ENCODE measurements at regions not wholly inside any gene's neighbourhood (a gene's known extent, or its start where the extent isn't known, plus 50 kb on each side); places are given as distances from the start of the nearest gene placed in this dataset.

DNA sequence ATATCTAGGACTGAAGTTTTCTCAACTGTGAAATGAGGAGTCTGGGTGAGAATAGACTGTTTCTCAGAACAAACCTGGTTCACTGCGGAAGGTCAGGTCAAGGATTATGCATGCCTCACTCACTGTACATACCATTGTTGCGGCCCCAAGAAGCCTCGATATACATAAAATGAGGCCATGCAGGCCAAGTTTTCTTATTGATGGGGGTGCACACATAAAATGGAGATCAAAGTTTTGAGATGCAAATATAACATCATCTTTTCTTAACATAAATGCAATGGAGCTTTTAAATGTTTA lies 1366.1 kb upstream of the CELF4 start:
- H3K4me1 ChIP-seq, result no peaks in the 10 kb centered on the region
- intact Hi-C loops (cut with DNase I; ENCODE audit: low total_unique reads), result no loop called here
- no peaks in the 10 kb centered on the region for H3K36me3 ChIP-seq
- DNase-seq, result no peak
- no peak overlapping the region for H3K27ac ChIP-seq
- no peaks in the 10 kb centered on the region for H3K27me3 ChIP-seq (replicated peaks in 1 of 7)
- WGBS, 5 donors, result 91 to 96% (median 93%) methylated on average over 3 of the region's 3 CpGs
- no peak for TF ChIP-seq POLR2AphosphoS5 (IDR thresholded peaks at IDR 0.05)
- TF ChIP-seq, protein P1, sequence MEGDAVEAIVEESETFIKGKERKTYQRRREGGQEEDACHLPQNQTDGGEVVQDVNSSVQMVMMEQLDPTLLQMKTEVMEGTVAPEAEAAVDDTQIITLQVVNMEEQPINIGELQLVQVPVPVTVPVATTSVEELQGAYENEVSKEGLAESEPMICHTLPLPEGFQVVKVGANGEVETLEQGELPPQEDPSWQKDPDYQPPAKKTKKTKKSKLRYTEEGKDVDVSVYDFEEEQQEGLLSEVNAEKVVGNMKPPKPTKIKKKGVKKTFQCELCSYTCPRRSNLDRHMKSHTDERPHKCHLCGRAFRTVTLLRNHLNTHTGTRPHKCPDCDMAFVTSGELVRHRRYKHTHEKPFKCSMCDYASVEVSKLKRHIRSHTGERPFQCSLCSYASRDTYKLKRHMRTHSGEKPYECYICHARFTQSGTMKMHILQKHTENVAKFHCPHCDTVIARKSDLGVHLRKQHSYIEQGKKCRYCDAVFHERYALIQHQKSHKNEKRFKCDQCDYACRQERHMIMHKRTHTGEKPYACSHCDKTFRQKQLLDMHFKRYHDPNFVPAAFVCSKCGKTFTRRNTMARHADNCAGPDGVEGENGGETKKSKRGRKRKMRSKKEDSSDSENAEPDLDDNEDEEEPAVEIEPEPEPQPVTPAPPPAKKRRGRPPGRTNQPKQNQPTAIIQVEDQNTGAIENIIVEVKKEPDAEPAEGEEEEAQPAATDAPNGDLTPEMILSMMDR (IDR thresholded peaks at IDR 0.05 in 8 of 11, conservative IDR thresholded peaks at IDR 0.05 in 3 of 11), result no peak
- TF ChIP-seq POLR2A (IDR thresholded peaks at IDR 0.05), result no peak
- no peaks in the 10 kb centered on the region for H3K9me3 ChIP-seq
- no peak overlapping the region for H3K4me3 ChIP-seq

DNA sequence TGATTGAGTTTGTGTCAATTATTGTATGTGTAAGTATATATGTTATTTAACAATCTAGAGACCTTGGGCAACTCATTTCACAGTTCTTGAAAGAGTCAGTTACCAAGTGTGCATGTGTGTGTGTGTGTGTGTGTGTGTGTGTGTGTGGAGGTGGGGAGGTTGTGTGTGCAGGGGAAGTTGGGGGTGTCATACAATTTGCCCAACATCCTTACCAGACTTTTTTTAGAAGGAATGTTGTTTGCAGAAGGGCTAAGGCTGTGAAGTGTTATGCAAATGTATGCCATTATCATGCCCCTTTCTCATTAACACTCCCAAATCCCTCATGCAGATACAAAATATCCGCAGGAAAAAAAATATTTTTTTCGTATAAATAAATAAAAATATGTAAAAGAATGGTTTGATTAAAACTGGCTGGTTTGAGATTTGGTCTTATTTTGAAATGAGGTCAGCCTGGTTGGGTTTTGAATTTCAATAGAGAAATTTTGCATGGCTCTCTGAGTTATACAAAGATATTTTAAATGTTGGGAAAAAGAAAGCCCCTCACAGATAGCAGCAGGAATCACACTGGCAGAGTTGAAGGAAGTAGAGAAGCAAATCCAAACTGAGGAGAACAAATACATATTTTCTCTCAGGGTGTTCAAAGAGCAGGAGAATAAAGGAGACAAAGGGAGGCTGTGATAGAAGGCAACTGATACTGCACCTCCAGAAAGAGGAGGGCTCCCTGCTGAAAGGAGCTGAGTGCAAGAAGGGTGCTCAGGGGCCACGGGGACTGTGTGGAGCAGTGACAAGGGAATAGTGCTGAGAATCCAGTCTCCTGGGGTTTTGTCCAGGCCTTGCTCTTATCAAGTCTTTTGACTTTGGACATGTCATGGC lies 1365.5 kb upstream of the CELF4 start:
- intact Hi-C loops (cut with DNase I; ENCODE audit: low total_unique reads), result no loop called here
- no peaks in the 10 kb centered on the region for H3K9me3 ChIP-seq
- DNase-seq, result no peak
- no peak overlapping the region for H3K4me3 ChIP-seq
- no peaks in the 10 kb centered on the region for H3K36me3 ChIP-seq
- no peaks in the 10 kb centered on the region for H3K27me3 ChIP-seq (replicated peaks in 1 of 7)
- no peaks in the 10 kb centered on the region for H3K4me1 ChIP-seq
- WGBS, 5 donors, result 44 to 51% (median 49%) methylated on average over 3 of the region's 3 CpGs
- H3K27ac ChIP-seq, result no peak overlapping the region
- TF ChIP-seq, protein P1 (IDR thresholded peaks at IDR 0.05 in 8 of 11, conservative IDR thresholded peaks at IDR 0.05 in 3 of 11), result no peak
- TF ChIP-seq POLR2A (IDR thresholded peaks at IDR 0.05) (no peak), POLR2AphosphoS5 (IDR thresholded peaks at IDR 0.05) (no peak)

DNA sequence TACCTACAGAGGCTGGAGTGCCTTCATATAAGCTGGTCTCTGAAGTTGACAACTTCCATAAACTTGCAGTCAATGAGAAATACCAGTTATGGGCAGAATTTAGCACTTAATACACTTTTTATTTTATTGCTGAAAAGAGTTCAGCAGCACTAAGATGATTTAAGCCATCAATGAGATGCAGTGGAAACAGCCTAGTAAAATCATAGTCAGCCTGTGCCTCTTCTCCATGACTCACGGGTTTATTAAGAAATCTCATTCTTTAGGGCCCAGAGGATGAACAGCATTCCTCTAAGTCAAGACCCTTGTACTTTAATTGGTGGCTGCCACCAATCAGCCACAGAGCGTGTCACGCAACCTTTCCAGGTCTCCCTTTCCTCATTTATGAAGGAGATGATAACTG lies 1357.9 kb upstream of the CELF4 start:
- intact Hi-C loops (cut with DNase I; ENCODE audit: low total_unique reads), result no loop called here
- WGBS, 5 donors, result 86 to 92% (median 91%) methylated on average over 3 of the region's 3 CpGs
- Histone ChIP-seq H3K36me3 (no peaks in the 10 kb centered on the region), H3K27ac (no peak overlapping the region), H3K4me1 (no peaks in the 10 kb centered on the region), H3K4me3 (no peak overlapping the region), H3K27me3 (replicated peaks in 1 of 7) (peaks cover 0 to 9% (median 0%) of the 10 kb centered on the region in 7 donors), H3K9me3 (peaks cover 0 to 5% (median 0%) of the 10 kb centered on the region in 8 donors)
- no peak for DNase-seq
- TF ChIP-seq, protein P1 (IDR thresholded peaks at IDR 0.05 in 8 of 11, conservative IDR thresholded peaks at IDR 0.05 in 3 of 11), result no peak
- TF ChIP-seq POLR2A (IDR thresholded peaks at IDR 0.05), result no peak
- TF ChIP-seq POLR2AphosphoS5 (IDR thresholded peaks at IDR 0.05), result no peak

DNA sequence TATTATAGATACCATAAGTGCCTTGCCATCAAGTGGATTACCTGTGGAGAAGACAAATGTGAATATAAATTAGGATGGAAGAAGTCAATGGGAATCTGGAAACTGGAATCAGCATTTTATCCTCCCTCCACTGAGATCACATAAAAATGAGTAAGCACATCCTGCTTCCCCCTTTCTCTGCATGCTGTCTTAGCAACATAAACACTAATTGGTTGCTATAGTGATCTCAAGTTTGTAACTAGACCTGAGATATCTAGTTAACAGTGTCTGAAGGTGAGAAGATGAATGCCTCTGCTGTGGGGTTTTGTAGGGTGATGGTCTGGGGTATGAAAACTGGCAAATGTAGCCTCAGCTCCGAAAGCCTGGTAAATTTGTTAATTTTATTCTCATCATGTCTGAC lies 1357.5 kb upstream of the CELF4 start:
- no peak for TF ChIP-seq POLR2AphosphoS5 (IDR thresholded peaks at IDR 0.05)
- TF ChIP-seq, protein P1 (IDR thresholded peaks at IDR 0.05 in 8 of 11, conservative IDR thresholded peaks at IDR 0.05 in 3 of 11), result no peak
- no peak for TF ChIP-seq POLR2A (IDR thresholded peaks at IDR 0.05)
- 66 to 83% (median 77%) methylated on average over 1 of the region's 1 CpG for WGBS, 5 donors
- H3K9me3 ChIP-seq, result peaks cover 0 to 5% (median 0%) of the 10 kb centered on the region in 8 donors
- H3K27me3 ChIP-seq (replicated peaks in 1 of 7), result peaks cover 0 to 9% (median 0%) of the 10 kb centered on the region in 7 donors
- H3K4me3 ChIP-seq, result no peak overlapping the region
- no peaks in the 10 kb centered on the region for H3K4me1 ChIP-seq
- no peaks in the 10 kb centered on the region for H3K36me3 ChIP-seq
- no peak for DNase-seq
- intact Hi-C loops (cut with DNase I; ENCODE audit: low total_unique reads), result no loop called here
- H3K27ac ChIP-seq, result no peak overlapping the region
